Neural cell (in vitro differentiated cells): ENCODE measurements at regions not wholly inside any gene's neighbourhood (a gene's known extent, or its start where the extent isn't known, plus 50 kb on each side); places are given as distances from the start of the nearest gene placed in this dataset.

Source experiments
- H2AFZ ChIP-seq: fragments of 200-600, 300-800 bp; sonication (generic), shearing (Covaris generic); 2 replicates; pipeline ENCODE4 v1.6.0; 2014; ENCODE audit warnings: low read depth, mild to moderate bottlenecking, antibody characterized with exemption, low read length, moderate library complexity
- H3F3A ChIP-seq: fragments of 200-600 bp; shearing (Covaris generic); 2 replicates; pipeline ENCODE4 v1.6.1; 2016; ENCODE audit warnings: mild to moderate bottlenecking, moderate library complexity, mixed read lengths, antibody characterized with exemption, low read length; ENCODE audit not compliant: insufficient read depth, poor library complexity, severe bottlenecking
- H3K27ac ChIP-seq: fragments of 200-600, 300-800 bp; sonication (generic), shearing (Covaris generic); 2 replicates; pipeline ENCODE4 v1.5.1; 2014; ENCODE audit warnings: mild to moderate bottlenecking, low read length, moderate library complexity
- H3K27me3 ChIP-seq: fragments of 300-800, 200-600 bp; sonication (generic), shearing (Covaris generic); 2 replicates; pipeline ENCODE4 v1.6.0; 2014; ENCODE audit warnings: mild to moderate bottlenecking, low read depth, low read length, moderate library complexity; ENCODE audit not compliant: insufficient read depth
- H3K36me3 ChIP-seq: fragments of 300-800, 200-600 bp; sonication (generic), shearing (Covaris generic); 2 replicates; pipeline ENCODE4 v1.5.1; 2014; ENCODE audit warnings: mild to moderate bottlenecking, antibody characterized with exemption, low read length, moderate library complexity; ENCODE audit not compliant: insufficient read depth
- H3K4me2 ChIP-seq: fragments of 300-800, 200-600 bp; sonication (generic), shearing (Covaris generic); 2 replicates; pipeline ENCODE4 v1.6.0; 2014; ENCODE audit warnings: mild to moderate bottlenecking, low read length
- H3K4me3 ChIP-seq: fragments of 300-800, 200-600 bp; sonication (generic), shearing (Covaris generic); 2 replicates; pipeline ENCODE4 v1.5.1; 2014; ENCODE audit warnings: mild to moderate bottlenecking, low read length, moderate library complexity
- H3K79me2 ChIP-seq: fragments of 200-600 bp; shearing (Covaris generic); replicated peaks from 2 replicates; pipeline ENCODE4 v1.6.0; 2014; ENCODE audit warnings: mild to moderate bottlenecking, low read length, moderate library complexity; ENCODE audit not compliant: insufficient read depth
- H3K9ac ChIP-seq: fragments of 300-800, 200-600 bp; sonication (generic), shearing (Covaris generic); 2 replicates; pipeline ENCODE4 v1.6.1; 2016; ENCODE audit warnings: mild to moderate bottlenecking, low read length, mixed read lengths
- H3K9me2 ChIP-seq: fragments of 200-600 bp; shearing (Covaris generic); 2 replicates; pipeline ENCODE4 v1.6.1; 2016; ENCODE audit warnings: mild to moderate bottlenecking, low read length, mixed read lengths; ENCODE audit not compliant: insufficient read depth
- H3K9me3 ChIP-seq: fragments of 200-600, 300-800 bp; sonication (generic), shearing (Covaris generic); 2 replicates; pipeline ENCODE4 v1.6.1; 2016; ENCODE audit warnings: mild to moderate bottlenecking, mixed run types, low read length, moderate library complexity, mixed read lengths
- H4K20me1 ChIP-seq: fragments of 200-600 bp; shearing (Covaris generic); 2 replicates; pipeline ENCODE4 v1.6.1; 2016; ENCODE audit warnings: mild to moderate bottlenecking, mixed run types; ENCODE audit not compliant: insufficient read depth
- CTCF ChIP-seq: fragments of 450-650 bp; IDR thresholded peaks from 2 replicates; pipeline ENCODE4 v1.5.1; 2014; ENCODE audit warnings: antibody characterized with exemption, mild to moderate bottlenecking, moderate library complexity; ENCODE audit not compliant: poor library complexity, severe bottlenecking
- EP300 ChIP-seq: fragments of 450-650 bp; conservative IDR thresholded peaks from 2 replicates; pipeline ENCODE4 v1.6.1; 2014; ENCODE audit warnings: antibody characterized with exemption, mild to moderate bottlenecking, moderate library complexity; ENCODE audit not compliant: poor library complexity, severe bottlenecking
- EZH2 ChIP-seq: fragments of 200-600, 300-800 bp; shearing (Covaris generic), sonication (generic); IDR thresholded peaks from 2 replicates; pipeline ENCODE4 v1.6.1; 2014; ENCODE audit warnings: antibody characterized with exemption, low read length, borderline replicate concordance, mild to moderate bottlenecking; ENCODE audit not compliant: insufficient read depth, poor library complexity, severe bottlenecking
- MXI1 ChIP-seq: fragments of 450-650 bp; conservative IDR thresholded peaks from 2 replicates; pipeline ENCODE4 v1.6.1; 2014; ENCODE audit warnings: antibody characterized with exemption, mild to moderate bottlenecking; ENCODE audit not compliant: poor library complexity, severe bottlenecking
- POLR2AphosphoS5 ChIP-seq: IDR thresholded peaks from 2 replicates; pipeline ENCODE4 v1.6.1; 2012
- RAD21 ChIP-seq: fragments of 450-650 bp; conservative IDR thresholded peaks from 2 replicates; pipeline ENCODE4 v1.6.1; 2014; ENCODE audit warnings: antibody characterized with exemption, mild to moderate bottlenecking, moderate library complexity
- REST ChIP-seq: IDR thresholded peaks from 2 replicates; pipeline ENCODE4 v1.6.1; 2012; ENCODE audit warnings: borderline replicate concordance
- SMC3 ChIP-seq: fragments of 450-650 bp; conservative IDR thresholded peaks from 2 replicates; pipeline ENCODE4 v1.6.1; 2014; ENCODE audit warnings: antibody characterized with exemption, mild to moderate bottlenecking, moderate library complexity; ENCODE audit not compliant: poor library complexity
- TAF1 ChIP-seq: IDR thresholded peaks from 2 replicates; pipeline ENCODE4 v1.6.1; 2012; ENCODE audit warnings: low read depth

- H3K27me3 ChIP-seq: no peaks in the 10 kb centered on the region
- no peaks in the 10 kb centered on the region for H3F3A ChIP-seq
- no peak for TF ChIP-seq CTCF
- no peaks in the 10 kb centered on the region for H3K9me3 ChIP-seq
- no peaks in the 10 kb centered on the region for H3K9me2 ChIP-seq
- no peaks in the 10 kb centered on the region for H4K20me1 ChIP-seq
- no peak overlapping the region for H3K9ac ChIP-seq
- no peak overlapping the region for H3K4me3 ChIP-seq
- H3K4me2 ChIP-seq: no peak overlapping the region
- no peak overlapping the region for H3K27ac ChIP-seq
- H3K79me2 ChIP-seq: no peaks in the 10 kb centered on the region
- no peaks in the 10 kb centered on the region for H3K36me3 ChIP-seq
- no peak overlapping the region for H2AFZ ChIP-seq
Observed at GRCh38 chr6:112881027-112881426, 533.9 kb downstream of the RFPL4B start.

- Histone ChIP-seq H3K9me2 (no peaks in the 10 kb centered on the region), H3K9ac (no peak overlapping the region), H3K27me3 (no peaks in the 10 kb centered on the region), H3K4me3 (no peak overlapping the region), H3F3A (no peaks in the 10 kb centered on the region), H3K9me3 (no peaks in the 10 kb centered on the region), H3K4me2 (no peak overlapping the region), H4K20me1 (no peaks in the 10 kb centered on the region), H3K36me3 (no peaks in the 10 kb centered on the region), H3K27ac (no peak overlapping the region), H2AFZ (no peak overlapping the region), H3K79me2 (no peaks in the 10 kb centered on the region)
- TF ChIP-seq TAF1 (no peak), EP300 (no peak), EZH2 (no peak), SMC3 (no peak), MXI1 (no peak), RAD21 (no peak), CTCF (no peak), POLR2AphosphoS5 (no peak), REST (no peak)
Observed at GRCh38 chr6:112881828-112882780, 535.0 kb downstream of the RFPL4B start.
